CD14-positive monocyte (primary cell): ENCODE measurements at regions not wholly inside any gene's neighbourhood (a gene's known extent, or its start where the extent isn't known, plus 50 kb on each side); places are given as distances from the start of the nearest gene placed in this dataset.

ENCODE experiments used
- DNase-seq, 3 donors: peaks; one replicate each; pipeline ENCODE4 v3.0.0-alpha.2; 2011 to 2022
- H2AFZ ChIP-seq: 2 replicates; pipeline ENCODE4 v1.6.0; 2012; ENCODE audit warnings: mild to moderate bottlenecking, low read depth, low read length, inconsistent platforms; ENCODE audit not compliant: insufficient read depth, poor library complexity, severe bottlenecking
- H3K27ac ChIP-seq, 2 donors: 1 replicate in 1 of 2; 2 replicates in 1 of 2; pipeline ENCODE4 v1.5.1; 2012 to 2013; ENCODE audit warnings: low read length in 2 of 2, control low read depth in 1 of 2, inconsistent platforms in 1 of 2, low read depth in 1 of 2, mild to moderate bottlenecking in 1 of 2
- H3K27me3 ChIP-seq, 2 donors: one replicate each; pipeline versions ENCODE4 v1.6.0 to v1.6.1; 2011 to 2013; ENCODE audit warnings: low read length in 2 of 2; ENCODE audit not compliant: control insufficient read depth in 2 of 2, insufficient read depth in 2 of 2
- H3K36me3 ChIP-seq, 2 donors: replicated peaks in 1 of 2; 1 replicate in 1 of 2; 2 replicates in 1 of 2; pipeline versions ENCODE4 v1.5.1 to v1.6.1; 2012 to 2013; ENCODE audit warnings: low read length in 2 of 2, control low read depth in 1 of 2, inconsistent platforms in 1 of 2, mild to moderate bottlenecking in 1 of 2; ENCODE audit not compliant: insufficient read depth in 2 of 2, control insufficient read depth in 1 of 2
- H3K4me1 ChIP-seq, 2 donors: 1 replicate in 1 of 2; 2 replicates in 1 of 2; pipeline versions ENCODE4 v1.5.1 to v1.6.1; 2012 to 2013; ENCODE audit warnings: low read length in 2 of 2, control low read depth in 1 of 2, inconsistent platforms in 1 of 2, mild to moderate bottlenecking in 1 of 2, moderate library complexity in 1 of 2; ENCODE audit not compliant: insufficient read depth in 2 of 2, control insufficient read depth in 1 of 2
- H3K4me2 ChIP-seq: replicated peaks from 2 replicates; pipeline ENCODE3; 2012; ENCODE audit warnings: low read length, moderate library complexity, mild to moderate bottlenecking; ENCODE audit not compliant: poor library complexity, severe bottlenecking; ENCODE audit errors: extremely low read depth
- H3K4me3 ChIP-seq, 3 experiments: fragments of 200-600 bp in 1 of 3; sonication (generic) in 1 of 3; replicated peaks in 1 of 3; 1 replicate in 2 of 3; 2 replicates in 1 of 3; pipeline ENCODE4 v1.5.1; 2011 to 2013; ENCODE audit warnings: low read length in 3 of 3, mild to moderate bottlenecking in 3 of 3, control low read depth in 2 of 3, low read depth in 2 of 3, inconsistent platforms in 1 of 3, moderate library complexity in 1 of 3
- H3K79me2 ChIP-seq: 2 replicates; pipeline ENCODE4 v1.6.0; 2012; ENCODE audit warnings: mild to moderate bottlenecking, control low read depth, inconsistent platforms, low read length, moderate library complexity; ENCODE audit not compliant: insufficient read depth
- H3K9ac ChIP-seq: 2 replicates; pipeline ENCODE4 v1.6.0; 2017; ENCODE audit warnings: low read length, mild to moderate bottlenecking; ENCODE audit not compliant: insufficient read depth, poor library complexity, severe bottlenecking
- H3K9me3 ChIP-seq, 2 donors: replicated peaks in 1 of 2; 1 replicate in 1 of 2; 2 replicates in 1 of 2; pipeline versions ENCODE4 v1.5.1 to v1.6.1; 2012 to 2013; ENCODE audit warnings: low read length in 2 of 2, control low read depth in 1 of 2; ENCODE audit not compliant: control insufficient read depth in 1 of 2, insufficient read depth in 1 of 2
- H4K20me1 ChIP-seq: 2 replicates; pipeline ENCODE4 v1.6.0; 2012; ENCODE audit warnings: mild to moderate bottlenecking, low read length, control low read depth, moderate library complexity; ENCODE audit not compliant: insufficient read depth
- H3K27ac Mint-ChIP-seq, 7 donors: one replicate each; pipeline ENCODE4 v1.8.0; 2020; ENCODE audit warnings: mild to moderate bottlenecking in 7 of 7, mixed read lengths in 7 of 7, moderate library complexity in 6 of 7, inconsistent platforms in 2 of 7
- H3K27me3 Mint-ChIP-seq, 3 donors: one replicate each; pipeline ENCODE4 v1.8.0; 2021 to 2022; ENCODE audit warnings: low read depth in 3 of 3, mild to moderate bottlenecking in 3 of 3, mixed read lengths in 3 of 3, moderate library complexity in 3 of 3, inconsistent platforms in 1 of 3
- H3K36me3 Mint-ChIP-seq, 2 donors: one replicate each; pipeline ENCODE4 v1.8.0; 2020; ENCODE audit warnings: mixed read lengths in 2 of 2, inconsistent platforms in 1 of 2, mild to moderate bottlenecking in 1 of 2
- H3K4me1 Mint-ChIP-seq: one replicate; pipeline ENCODE4 v1.8.0; 2020; ENCODE audit warnings: mild to moderate bottlenecking, mixed read lengths
- H3K4me3 Mint-ChIP-seq, 2 donors: one replicate each; pipeline ENCODE4 v1.8.0; 2020; ENCODE audit warnings: mild to moderate bottlenecking in 2 of 2, mixed read lengths in 2 of 2, moderate library complexity in 1 of 2
- H3K9me3 Mint-ChIP-seq, 7 donors: one replicate each; pipeline ENCODE4 v1.8.0; 2020 to 2022; ENCODE audit warnings: mixed read lengths in 7 of 7, mild to moderate bottlenecking in 6 of 7, moderate library complexity in 6 of 7, inconsistent platforms in 2 of 7
- CTCF ChIP-seq: fragments of 200-600 bp; IDR thresholded peaks from one replicate; pipeline ENCODE4 v1.8.0; 2022; ENCODE audit warnings: antibody characterized with exemption, mild to moderate bottlenecking
- WGBS: methylation state at CpG from one replicate; pipeline ENCODE4 v1.1.5; 2013; ENCODE audit warnings: missing lambda C conversion rate; ENCODE audit not compliant: insufficient coverage; 5-methylcytosine and 5-hydroxymethylcytosine counted together
- intact Hi-C, 2 donors: fragments of 100-400 bp; cut with micrococcal nuclease; formaldehyde crosslinking; loops; one replicate each; pipeline versions ENCODE4 v1.15.0 to v1.15.1; 2023

GRCh38 chr1:163583661-163584181, 262.0 kb downstream of the NUF2 start:
- no CpG with 5 or more reads among the region's 4 CpGs for WGBS
- peaks cover 0 to 6% (median 2%) of the 10 kb centered on the region in 7 donors for H3K9me3 Mint-ChIP-seq
- Histone ChIP-seq H3K9ac (no peak overlapping the region), H3K4me2 (no peak overlapping the region), H3K27me3 (no peaks in the 10 kb centered on the region), H3K79me2 (no peaks in the 10 kb centered on the region), H4K20me1 (no peaks in the 10 kb centered on the region), H3K4me1 (no peaks in the 10 kb centered on the region), H3K4me3 (no peak overlapping the region), H3K9me3 (peaks cover 0 to 3% of the 10 kb centered on the region in 2 donors), H2AFZ (no peak overlapping the region), H3K27ac (no peak overlapping the region), H3K36me3 (no peaks in the 10 kb centered on the region)
- TF ChIP-seq CTCF = no peak
- no peak overlapping the region for H3K4me3 Mint-ChIP-seq
- no peaks in the 10 kb centered on the region for H3K27me3 Mint-ChIP-seq
- no peaks in the 10 kb centered on the region for H3K4me1 Mint-ChIP-seq
- no peak for DNase-seq
- H3K36me3 Mint-ChIP-seq = no peaks in the 10 kb centered on the region
- intact Hi-C loops = no loop called here
- no peak overlapping the region for H3K27ac Mint-ChIP-seq

GRCh38 chr1:163585796-163586195, 264.0 kb downstream of the NUF2 start:
- intact Hi-C loops = no loop called here
- H3K4me2 ChIP-seq = no peak overlapping the region
- H3K9me3 ChIP-seq = peaks cover 0 to 3% of the 10 kb centered on the region in 2 donors
- H3K4me1 ChIP-seq = no peaks in the 10 kb centered on the region
- no peaks in the 10 kb centered on the region for H3K4me1 Mint-ChIP-seq
- H3K9me3 Mint-ChIP-seq = peaks cover 0 to 7% (median 3%) of the 10 kb centered on the region in 7 donors
- no peak for DNase-seq
- no peak for TF ChIP-seq CTCF
- no peaks in the 10 kb centered on the region for H3K36me3 Mint-ChIP-seq
- no peaks in the 10 kb centered on the region for H4K20me1 ChIP-seq
- H3K4me3 ChIP-seq = no peak overlapping the region
- H3K27ac Mint-ChIP-seq = no peak overlapping the region
- no CpG with 5 or more reads among the region's 3 CpGs for WGBS
- no peak overlapping the region for H3K4me3 Mint-ChIP-seq
- H3K79me2 ChIP-seq = no peaks in the 10 kb centered on the region
- no peaks in the 10 kb centered on the region for H3K27me3 ChIP-seq
- H3K9ac ChIP-seq = no peak overlapping the region
- no peaks in the 10 kb centered on the region for H3K36me3 ChIP-seq
- no peak overlapping the region for H3K27ac ChIP-seq
- no peaks in the 10 kb centered on the region for H3K27me3 Mint-ChIP-seq
- no peak overlapping the region for H2AFZ ChIP-seq
